BLaER1 treated with 17β-estradiol and CSF1 and Interleukin-3, amounts not matched to agents 10 nM and 100 nM (cell line): ENCODE measurements at regions not wholly inside any gene's neighbourhood (a gene's known extent, or its start where the extent isn't known, plus 50 kb on each side); places are given as distances from the start of the nearest gene placed in this dataset.

Source experiments
- H3K27ac ChIP-seq, 11 experiments: shearing (Covaris generic); formaldehyde crosslinking; 2 replicates each; pipeline ENCODE4 v1.8.1; 2022
- H3K27me3 ChIP-seq, 11 experiments: shearing (Covaris generic); formaldehyde crosslinking; 2 replicates each; pipeline ENCODE4 v1.8.1; 2022
- H3K36me3 ChIP-seq, 11 experiments: shearing (Covaris generic); formaldehyde crosslinking; 2 replicates each; pipeline ENCODE4 v1.8.1; 2022
- H3K4me1 ChIP-seq, 10 experiments: shearing (Covaris generic); formaldehyde crosslinking; 2 replicates each; pipeline ENCODE4 v1.8.1; 2022
- H3K4me2 ChIP-seq, 11 experiments: shearing (Covaris generic); formaldehyde crosslinking; 2 replicates each; pipeline ENCODE4 v1.8.1; 2022
- H3K4me3 ChIP-seq, 10 experiments: shearing (Covaris generic); formaldehyde crosslinking; 2 replicates each; pipeline ENCODE4 v1.8.1; 2022
- H3K9ac ChIP-seq, 11 experiments: shearing (Covaris generic); formaldehyde crosslinking; 2 replicates each; pipeline ENCODE4 v1.8.1; 2022
- H3K9me3 ChIP-seq, 11 experiments: shearing (Covaris generic); formaldehyde crosslinking; replicated peaks in 1 of 11; 2 replicates each; pipeline ENCODE4 v1.8.1; 2022
- H4K20me1 ChIP-seq, 11 experiments: shearing (Covaris generic); formaldehyde crosslinking; 2 replicates each; pipeline ENCODE4 v1.8.1; 2022
- Cebpa-rat ChIP-seq, 11 experiments: shearing (Covaris generic); IDR thresholded peaks; 2 replicates each; pipeline ENCODE4 v1.8.1; 2022

DNA sequence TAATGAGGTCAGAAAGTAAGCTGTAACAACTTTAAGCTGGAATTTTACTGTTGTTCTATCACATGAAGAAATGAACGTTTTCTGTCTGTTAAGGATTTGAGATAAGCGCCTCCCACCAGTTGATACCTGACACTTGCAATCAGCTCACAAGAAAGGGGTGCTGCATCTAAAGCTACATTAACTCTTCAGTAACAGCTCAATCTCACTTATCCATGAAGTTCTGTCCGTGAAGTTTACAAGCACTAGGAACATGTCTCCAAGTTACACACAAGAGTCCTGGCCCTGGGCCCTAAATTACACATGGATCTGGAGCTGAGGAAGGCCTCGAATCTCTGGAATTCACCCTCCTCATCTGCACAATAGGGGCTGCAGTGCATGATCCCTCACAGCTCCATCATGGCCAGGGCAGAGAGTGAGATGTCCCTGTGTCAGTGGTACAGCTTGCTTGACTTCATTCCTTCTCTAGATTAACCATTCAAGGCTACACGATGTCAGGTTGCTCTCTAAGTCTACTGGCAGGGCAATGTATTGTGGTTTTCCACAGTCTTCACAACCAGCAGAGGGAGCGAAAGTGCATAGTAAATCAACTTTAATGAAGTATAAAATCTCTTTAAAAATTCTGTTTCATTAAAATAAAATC is 182.4 kb upstream of the MCHR2 start:
- Histone ChIP-seq H3K9ac (no peak overlapping the region), H4K20me1 (no peaks in the 10 kb centered on the region), H3K27me3 (no peaks in the 10 kb centered on the region), H3K36me3 (no peaks in the 10 kb centered on the region), H3K4me2 (no peak overlapping the region), H3K4me1 (no peaks in the 10 kb centered on the region), H3K27ac (no peak overlapping the region), H3K4me3 (no peak overlapping the region), H3K9me3 (no peaks in the 10 kb centered on the region)
- TF ChIP-seq Cebpa-rat (IDR thresholded peaks at IDR 0.05): no peak

DNA sequence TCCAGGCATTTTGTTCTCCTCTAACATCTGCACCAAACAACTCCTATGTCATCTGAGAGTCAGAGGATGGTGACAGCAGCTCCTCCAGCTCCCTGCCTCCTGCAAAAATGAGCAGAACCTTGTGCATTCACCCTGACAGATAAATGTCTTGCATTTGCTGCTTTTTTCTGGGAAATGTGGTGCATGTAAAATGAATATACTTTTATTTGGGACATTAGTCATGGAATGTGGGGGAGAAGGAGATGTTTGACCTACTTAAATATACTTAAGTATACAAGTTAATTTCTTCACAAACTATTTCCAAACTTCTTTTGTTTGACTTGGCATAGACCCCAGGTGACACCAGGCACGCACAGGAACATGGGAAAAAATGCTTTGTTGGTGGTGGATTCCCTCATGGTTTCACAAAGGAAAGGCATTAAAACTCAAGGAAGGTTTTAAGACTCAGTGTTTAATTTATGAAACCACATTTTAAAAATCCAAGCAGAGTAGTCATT is 181.8 kb upstream of the MCHR2 start:
- no peak overlapping the region for H3K4me2 ChIP-seq
- no peaks in the 10 kb centered on the region for H3K36me3 ChIP-seq
- H4K20me1 ChIP-seq: no peaks in the 10 kb centered on the region
- no peak overlapping the region for H3K27ac ChIP-seq
- no peaks in the 10 kb centered on the region for H3K9me3 ChIP-seq
- no peaks in the 10 kb centered on the region for H3K4me1 ChIP-seq
- H3K4me3 ChIP-seq: no peak overlapping the region
- TF ChIP-seq Cebpa-rat (IDR thresholded peaks at IDR 0.05): no peak
- no peak overlapping the region for H3K9ac ChIP-seq
- H3K27me3 ChIP-seq: no peaks in the 10 kb centered on the region

DNA sequence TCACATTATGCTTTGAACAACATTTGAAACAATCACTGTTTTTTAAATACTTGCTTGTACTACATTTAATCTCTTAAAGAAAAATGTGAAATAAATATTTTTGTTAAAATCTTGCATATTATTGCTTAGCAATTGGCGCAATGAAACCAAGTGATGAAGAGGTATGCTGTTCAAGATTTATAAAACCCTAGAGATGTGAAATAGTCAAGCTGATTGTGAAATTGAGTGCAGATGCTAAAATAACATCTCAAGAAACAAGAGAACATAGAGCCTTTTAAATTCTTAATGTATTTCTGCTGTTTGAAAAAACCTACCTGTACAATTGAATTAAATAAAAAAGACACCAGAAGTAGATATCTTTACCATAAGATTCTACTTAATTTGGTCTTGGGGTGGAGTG is 179.2 kb upstream of the MCHR2 start:
- Histone ChIP-seq H3K4me1 (no peaks in the 10 kb centered on the region), H3K36me3 (no peaks in the 10 kb centered on the region), H3K27ac (no peak overlapping the region; a peak in 1 of 22 replicates), H3K4me2 (no peak overlapping the region), H4K20me1 (no peaks in the 10 kb centered on the region), H3K4me3 (no peak overlapping the region), H3K9me3 (no peaks in the 10 kb centered on the region), H3K27me3 (no peaks in the 10 kb centered on the region), H3K9ac (no peak overlapping the region)
- no peak for TF ChIP-seq Cebpa-rat (IDR thresholded peaks at IDR 0.05)

DNA sequence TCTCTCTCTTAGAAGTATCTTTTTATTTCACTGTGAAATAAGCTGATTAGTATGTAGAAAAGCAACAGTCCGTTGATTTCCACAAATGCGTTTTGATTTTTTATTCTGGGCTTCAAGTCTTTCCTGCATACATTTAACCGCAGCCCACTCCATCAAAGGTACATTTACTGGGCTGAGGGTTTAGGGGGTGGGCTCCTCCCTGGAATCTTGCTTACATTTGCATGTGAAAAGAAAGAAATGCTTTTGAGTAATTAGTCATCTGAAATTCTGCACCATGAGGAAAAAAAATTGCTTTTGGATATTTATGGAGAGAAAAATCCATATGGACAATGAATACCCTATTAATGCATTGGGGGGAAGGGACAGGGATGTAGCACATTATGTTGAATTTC is 178.3 kb upstream of the MCHR2 start:
- Histone ChIP-seq H3K4me2 (no peak overlapping the region), H3K27me3 (no peaks in the 10 kb centered on the region), H3K9me3 (no peaks in the 10 kb centered on the region), H3K9ac (no peak overlapping the region), H3K36me3 (no peaks in the 10 kb centered on the region), H4K20me1 (no peaks in the 10 kb centered on the region), H3K27ac (no peak overlapping the region), H3K4me1 (no peaks in the 10 kb centered on the region), H3K4me3 (no peak overlapping the region)
- no peak for TF ChIP-seq Cebpa-rat (IDR thresholded peaks at IDR 0.05)

DNA sequence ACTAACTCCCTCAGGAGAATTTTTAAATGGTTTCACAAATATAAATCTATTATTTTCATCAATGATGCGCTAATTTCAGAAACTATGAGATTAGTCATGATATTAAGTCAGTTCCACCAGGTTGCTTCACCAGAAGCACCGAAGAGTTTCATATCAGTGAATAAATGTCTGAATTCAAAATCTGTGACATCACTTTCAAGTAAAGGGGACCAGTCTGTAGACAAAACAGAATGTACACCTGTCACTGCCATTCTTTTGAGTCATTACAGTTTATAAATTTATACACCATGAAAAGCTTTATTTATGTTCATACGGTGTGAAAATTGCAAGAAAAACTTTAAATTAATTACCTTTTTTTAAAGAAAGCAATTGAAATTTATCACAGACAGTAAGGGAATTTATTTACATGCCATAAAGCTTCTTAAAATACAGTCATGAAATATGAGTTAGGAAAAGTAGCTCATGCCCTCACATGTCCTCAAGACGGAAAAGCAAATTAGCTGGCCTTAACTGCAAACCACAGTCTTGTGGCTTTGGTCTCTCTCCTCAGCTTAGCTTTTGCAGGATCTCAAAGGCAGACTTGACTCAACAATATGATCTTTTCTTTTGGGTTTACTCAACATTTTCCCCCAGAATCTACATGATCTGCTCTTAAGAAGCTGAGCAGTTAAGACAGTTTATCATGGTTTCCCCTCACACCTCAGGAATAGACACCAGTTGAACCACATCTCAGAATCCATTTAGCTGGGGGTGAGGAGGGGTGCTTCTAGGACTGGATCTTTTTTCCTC is 177.7 kb upstream of the MCHR2 start:
- Histone ChIP-seq H3K4me2 (no peak overlapping the region), H3K9me3 (no peaks in the 10 kb centered on the region), H3K9ac (no peak overlapping the region), H4K20me1 (no peaks in the 10 kb centered on the region), H3K4me3 (no peak overlapping the region), H3K36me3 (no peaks in the 10 kb centered on the region), H3K27ac (no peak overlapping the region), H3K27me3 (no peaks in the 10 kb centered on the region), H3K4me1 (no peaks in the 10 kb centered on the region)
- TF ChIP-seq Cebpa-rat (IDR thresholded peaks at IDR 0.05): no peak

DNA sequence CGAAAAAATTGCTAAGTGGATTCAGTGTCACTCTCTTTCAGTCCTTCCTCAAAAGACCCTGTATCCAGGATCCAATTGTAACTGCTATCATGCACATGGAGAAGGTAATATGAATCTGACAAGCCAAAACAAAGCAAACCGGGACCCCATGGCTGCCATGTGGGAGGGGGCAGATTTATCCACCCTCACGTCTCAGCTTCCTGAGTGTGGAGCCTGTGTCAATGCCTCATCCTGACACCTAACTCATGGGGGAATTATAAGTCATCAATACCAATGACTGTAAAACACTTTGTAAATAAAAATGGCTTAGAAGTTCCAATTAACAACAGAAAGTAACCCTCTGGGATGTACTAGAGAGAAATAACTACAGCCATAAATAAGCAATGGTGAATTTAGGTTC is 174.1 kb upstream of the MCHR2 start:
- no peak overlapping the region for H3K9ac ChIP-seq
- no peak overlapping the region for H3K4me2 ChIP-seq
- no peak overlapping the region for H3K4me3 ChIP-seq
- no peaks in the 10 kb centered on the region for H3K9me3 ChIP-seq
- no peaks in the 10 kb centered on the region for H3K27me3 ChIP-seq
- no peaks in the 10 kb centered on the region for H4K20me1 ChIP-seq
- H3K27ac ChIP-seq: no peak overlapping the region
- TF ChIP-seq Cebpa-rat (IDR thresholded peaks at IDR 0.05): no peak
- no peaks in the 10 kb centered on the region for H3K4me1 ChIP-seq
- no peaks in the 10 kb centered on the region for H3K36me3 ChIP-seq

DNA sequence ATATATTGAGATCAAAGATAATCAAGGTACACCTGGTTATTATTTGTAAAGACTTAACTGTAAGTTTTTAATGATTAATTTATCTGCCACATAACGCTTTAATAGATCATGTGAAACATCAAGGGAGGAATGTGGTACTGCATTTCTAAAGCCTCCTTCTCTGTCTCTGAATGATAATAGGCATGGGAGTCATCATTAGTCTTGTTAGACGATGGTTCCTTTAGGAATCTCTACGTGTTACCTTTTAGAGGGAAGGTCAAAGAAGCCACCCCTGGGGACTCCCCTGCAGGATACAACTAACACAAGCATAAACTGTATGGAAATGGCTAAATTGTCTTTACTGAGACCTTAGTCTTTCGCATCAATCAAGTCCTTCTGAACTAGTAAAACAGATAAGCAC is 173.6 kb upstream of the MCHR2 start:
- Histone ChIP-seq H3K9ac (no peak overlapping the region), H3K27me3 (no peaks in the 10 kb centered on the region), H3K4me1 (no peaks in the 10 kb centered on the region), H3K9me3 (no peaks in the 10 kb centered on the region), H3K36me3 (no peaks in the 10 kb centered on the region), H4K20me1 (no peaks in the 10 kb centered on the region), H3K4me3 (no peak overlapping the region), H3K4me2 (no peak overlapping the region), H3K27ac (no peak overlapping the region)
- TF ChIP-seq Cebpa-rat (IDR thresholded peaks at IDR 0.05): no peak

DNA sequence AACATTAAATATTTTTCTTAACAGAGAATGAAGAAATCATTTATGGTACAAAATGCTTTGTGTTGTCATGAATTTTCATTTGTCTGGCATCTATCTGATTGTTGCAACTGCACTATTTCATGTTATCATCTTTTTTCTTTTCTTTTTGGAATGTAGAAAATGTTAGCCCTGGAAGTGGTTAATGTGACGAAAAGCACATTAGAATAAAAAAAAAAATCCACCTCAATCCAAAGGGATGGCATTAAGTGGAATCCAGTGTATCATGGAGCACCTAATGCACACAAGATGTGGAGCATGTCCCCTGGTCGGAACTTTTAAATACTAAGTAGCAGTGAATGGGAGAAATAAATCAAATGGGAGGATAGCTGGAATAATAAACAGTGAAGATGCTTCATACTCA is 172.9 kb upstream of the MCHR2 start:
- Histone ChIP-seq H3K36me3 (no peaks in the 10 kb centered on the region), H4K20me1 (no peaks in the 10 kb centered on the region), H3K9me3 (no peaks in the 10 kb centered on the region), H3K9ac (no peak overlapping the region), H3K4me2 (no peak overlapping the region), H3K27me3 (no peaks in the 10 kb centered on the region), H3K4me3 (no peak overlapping the region), H3K27ac (no peak overlapping the region), H3K4me1 (no peaks in the 10 kb centered on the region)
- no peak for TF ChIP-seq Cebpa-rat (IDR thresholded peaks at IDR 0.05)

DNA sequence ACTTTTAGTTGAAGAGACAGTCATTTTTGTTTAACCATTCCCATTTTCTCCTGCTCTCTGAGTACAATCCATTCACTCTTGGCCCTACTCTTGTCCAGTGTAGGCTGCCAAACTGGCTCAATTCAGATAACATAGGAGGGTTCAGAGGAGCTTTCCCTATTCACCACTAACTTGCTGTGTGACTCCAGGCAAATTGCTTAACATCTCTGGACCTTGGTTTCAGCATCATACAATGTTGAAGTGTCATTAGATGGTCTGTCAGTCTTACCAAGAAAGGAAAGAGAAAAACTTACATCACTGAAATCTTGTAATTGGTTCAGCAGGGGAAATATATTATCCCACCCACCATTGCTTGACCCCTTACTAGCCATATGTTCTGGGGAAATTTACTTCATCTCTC is 171.4 kb upstream of the MCHR2 start:
- Histone ChIP-seq H3K27ac (no peak overlapping the region), H3K4me2 (no peak overlapping the region), H3K36me3 (no peaks in the 10 kb centered on the region), H3K9ac (no peak overlapping the region), H3K4me3 (no peak overlapping the region), H3K9me3 (no peaks in the 10 kb centered on the region), H4K20me1 (no peaks in the 10 kb centered on the region), H3K27me3 (no peaks in the 10 kb centered on the region), H3K4me1 (no peaks in the 10 kb centered on the region; a peak in 1 of 20 replicates)
- no peak for TF ChIP-seq Cebpa-rat (IDR thresholded peaks at IDR 0.05)

DNA sequence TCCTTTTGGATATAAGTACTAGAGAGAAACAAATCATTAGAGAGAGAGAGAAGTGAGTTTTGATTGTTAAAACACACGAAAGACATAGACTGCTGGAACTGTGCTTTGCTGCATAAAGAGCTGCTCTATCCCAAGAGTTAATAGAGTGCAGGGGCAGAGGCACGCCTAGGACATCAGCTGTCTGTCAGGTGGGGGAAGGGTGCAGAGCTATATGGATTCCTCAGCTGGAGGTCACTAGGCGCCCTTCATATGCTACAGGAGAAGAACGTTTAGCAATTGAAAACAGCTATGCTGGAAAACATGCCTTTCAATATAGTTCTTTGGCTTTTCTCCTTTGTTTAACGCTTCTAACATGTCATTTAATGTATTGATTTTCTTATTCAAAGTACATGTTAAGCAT is 169.0 kb upstream of the MCHR2 start:
- Histone ChIP-seq H3K9ac (no peak overlapping the region), H3K27ac (no peak overlapping the region), H3K36me3 (no peaks in the 10 kb centered on the region), H4K20me1 (no peaks in the 10 kb centered on the region), H3K4me3 (no peak overlapping the region), H3K4me1 (peaks cover 0 to 7% (median 3%) of the 10 kb centered on the region in 10 experiments; a peak in 4 of 20 replicates), H3K9me3 (no peaks in the 10 kb centered on the region), H3K27me3 (no peaks in the 10 kb centered on the region), H3K4me2 (no peak overlapping the region)
- no peak for TF ChIP-seq Cebpa-rat (IDR thresholded peaks at IDR 0.05)
